Gastrocnemius medialis (tissue), 4 donors: ENCODE measurements at regions not wholly inside any gene's neighbourhood (a gene's known extent, or its start where the extent isn't known, plus 50 kb on each side); places are given as distances from the start of the nearest gene placed in this dataset.

Experiments
- POLR2A ChIP-seq, 2 donors: fragments of 450-650 bp; IDR thresholded peaks; one replicate each; pipeline ENCODE4 v1.6.1; 2017; ENCODE audit warnings: antibody characterized with exemption in 2 of 2, mild to moderate bottlenecking in 2 of 2, moderate library complexity in 2 of 2
- TF ChIP-seq, protein P1 (sequence below), 5 experiments: fragments of 450-650 bp in 3 of 5; fragments of 200-600 bp in 2 of 5; sonication (generic) in 2 of 5; IDR thresholded peaks in 4 of 5; conservative IDR thresholded peaks in 1 of 5; 1 replicate in 4 of 5; 2 replicates in 1 of 5; pipeline ENCODE4 v1.5.1; 2016 to 2019; ENCODE audit warnings: antibody characterized with exemption in 5 of 5, mild to moderate bottlenecking in 3 of 5, moderate library complexity in 3 of 5

- no peak for TF ChIP-seq POLR2A (IDR thresholded peaks at IDR 0.05)
- TF ChIP-seq, protein P1, sequence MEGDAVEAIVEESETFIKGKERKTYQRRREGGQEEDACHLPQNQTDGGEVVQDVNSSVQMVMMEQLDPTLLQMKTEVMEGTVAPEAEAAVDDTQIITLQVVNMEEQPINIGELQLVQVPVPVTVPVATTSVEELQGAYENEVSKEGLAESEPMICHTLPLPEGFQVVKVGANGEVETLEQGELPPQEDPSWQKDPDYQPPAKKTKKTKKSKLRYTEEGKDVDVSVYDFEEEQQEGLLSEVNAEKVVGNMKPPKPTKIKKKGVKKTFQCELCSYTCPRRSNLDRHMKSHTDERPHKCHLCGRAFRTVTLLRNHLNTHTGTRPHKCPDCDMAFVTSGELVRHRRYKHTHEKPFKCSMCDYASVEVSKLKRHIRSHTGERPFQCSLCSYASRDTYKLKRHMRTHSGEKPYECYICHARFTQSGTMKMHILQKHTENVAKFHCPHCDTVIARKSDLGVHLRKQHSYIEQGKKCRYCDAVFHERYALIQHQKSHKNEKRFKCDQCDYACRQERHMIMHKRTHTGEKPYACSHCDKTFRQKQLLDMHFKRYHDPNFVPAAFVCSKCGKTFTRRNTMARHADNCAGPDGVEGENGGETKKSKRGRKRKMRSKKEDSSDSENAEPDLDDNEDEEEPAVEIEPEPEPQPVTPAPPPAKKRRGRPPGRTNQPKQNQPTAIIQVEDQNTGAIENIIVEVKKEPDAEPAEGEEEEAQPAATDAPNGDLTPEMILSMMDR (IDR thresholded peaks at IDR 0.05 in 4 of 5, conservative IDR thresholded peaks at IDR 0.05 in 1 of 5), result no peak
These were observed 96.6 kb downstream of the RIPK4 start for GRCh38 chr21:41670056-41670805.
